ENCODE measurements at regions not wholly inside any gene's neighbourhood (a gene's known extent, or its start where the extent isn't known, plus 50 kb on each side); places are given as distances from the start of the nearest gene placed in this dataset.

- no peak for TF ChIP-seq CTCF (IDR thresholded peaks at IDR 0.05; ENCODE audit: extremely low read depth, insufficient read depth, missing control alignments)
- no peak for DNase-seq (ENCODE audit: low spot score)
- in situ Hi-C loops (cut with MboI; ENCODE audit: low pct_unique_long_range_greater_than_20kb, low sequenced_read_pairs, unreplicated experiment): no loop called here
Measured at GRCh38 chr2:67888351-67889005, 174.3 kb downstream of the C1D start.

GRCh38 chr2:67889056-67889455 is 173.7 kb downstream of the C1D start:
- no peak for TF ChIP-seq CTCF (IDR thresholded peaks at IDR 0.05; ENCODE audit: extremely low read depth, insufficient read depth, missing control alignments)
- DNase-seq (ENCODE audit: low spot score): no peak
- in situ Hi-C loops (cut with MboI; ENCODE audit: low pct_unique_long_range_greater_than_20kb, low sequenced_read_pairs, unreplicated experiment): no loop called here

- TF ChIP-seq CTCF (IDR thresholded peaks at IDR 0.05; ENCODE audit: extremely low read depth, insufficient read depth, missing control alignments): no peak
- DNase-seq (ENCODE audit: low spot score): no peak
- in situ Hi-C loops (cut with MboI; ENCODE audit: low pct_unique_long_range_greater_than_20kb, low sequenced_read_pairs, unreplicated experiment): no loop called here
Measured at GRCh38 chr2:67891642-67892041, 171.2 kb downstream of the C1D start.

GRCh38 chr2:67892339-67892846 is 170.4 kb downstream of the C1D start:
- no peak for DNase-seq (ENCODE audit: low spot score)
- TF ChIP-seq CTCF (IDR thresholded peaks at IDR 0.05; ENCODE audit: extremely low read depth, insufficient read depth, missing control alignments): no peak
- in situ Hi-C loops (cut with MboI; ENCODE audit: low pct_unique_long_range_greater_than_20kb, low sequenced_read_pairs, unreplicated experiment): no loop called here

GRCh38 chr2:67895227-67895941 is 167.4 kb downstream of the C1D start:
- in situ Hi-C loops (cut with MboI; ENCODE audit: low pct_unique_long_range_greater_than_20kb, low sequenced_read_pairs, unreplicated experiment): no loop called here
- no peak for TF ChIP-seq CTCF (IDR thresholded peaks at IDR 0.05; ENCODE audit: extremely low read depth, insufficient read depth, missing control alignments)
- no peak for DNase-seq (ENCODE audit: low spot score)

- no peak for DNase-seq (ENCODE audit: low spot score)
- in situ Hi-C loops (cut with MboI; ENCODE audit: low pct_unique_long_range_greater_than_20kb, low sequenced_read_pairs, unreplicated experiment): no loop called here
- TF ChIP-seq CTCF (IDR thresholded peaks at IDR 0.05; ENCODE audit: extremely low read depth, insufficient read depth, missing control alignments): no peak
Measured at GRCh38 chr2:67896076-67896475, 166.7 kb downstream of the C1D start.
